Activated naive CD4-positive, alpha-beta T cell treated with anti-CD3 and anti-CD28 coated beads, Interleukin-2, amount 50 U/mL, for 24 hours (primary cell): ENCODE measurements at regions not wholly inside any gene's neighbourhood (a gene's known extent, or its start where the extent isn't known, plus 50 kb on each side); places are given as distances from the start of the nearest gene placed in this dataset.

Experiments
- H3K27ac Mint-ChIP-seq: one replicate; pipeline ENCODE4 v1.8.0; 2021; ENCODE audit warnings: mild to moderate bottlenecking, mixed read lengths
- H3K27me3 Mint-ChIP-seq: one replicate; pipeline ENCODE4 v1.8.0; 2021; ENCODE audit warnings: mixed read lengths
- H3K36me3 Mint-ChIP-seq: one replicate; pipeline ENCODE4 v1.8.0; 2021; ENCODE audit warnings: mixed read lengths
- H3K4me1 Mint-ChIP-seq: one replicate; pipeline ENCODE4 v1.8.0; 2021; ENCODE audit warnings: mixed read lengths
- H3K4me3 Mint-ChIP-seq: one replicate; pipeline ENCODE4 v1.8.0; 2021; ENCODE audit warnings: mild to moderate bottlenecking, mixed read lengths
- H3K9me3 Mint-ChIP-seq: one replicate; pipeline ENCODE4 v1.8.0; 2021; ENCODE audit warnings: mixed read lengths

DNA sequence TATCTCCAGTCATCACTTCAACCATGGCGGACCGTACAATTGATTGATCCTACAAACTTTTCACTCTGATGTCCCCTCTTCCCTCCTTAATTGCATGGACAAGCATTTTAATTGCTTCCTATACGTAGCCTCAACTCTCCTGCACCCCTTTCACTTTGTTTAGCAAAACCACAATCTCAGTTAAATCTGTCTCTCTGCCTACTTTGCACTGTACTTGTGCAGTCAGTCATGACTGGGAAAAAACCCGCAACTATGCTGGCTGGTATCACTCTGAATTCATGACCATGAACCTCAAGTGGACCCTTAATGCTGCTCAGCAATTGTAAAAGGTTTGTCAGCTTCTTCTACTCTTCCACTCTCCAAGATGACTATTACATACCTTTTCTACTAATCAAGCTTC lies 51.7 kb upstream of the AFF2 start:
- Mint-ChIP-seq H3K36me3 (no peaks in the 10 kb centered on the region), H3K9me3 (peaks cover 4% of the 10 kb centered on the region), H3K4me3 (no peak overlapping the region), H3K27me3 (no peaks in the 10 kb centered on the region), H3K4me1 (no peaks in the 10 kb centered on the region), H3K27ac (no peak overlapping the region)
